ENCODE measurements at regions not wholly inside any gene's neighbourhood (a gene's known extent, or its start where the extent isn't known, plus 50 kb on each side); places are given as distances from the start of the nearest gene placed in this dataset.

GRCh38 chr5:173483160-173483559 is 133.3 kb downstream of the BOD1 start:
- no peak for TF ChIP-seq CREM (CRISPR knock-in tag; IDR thresholded peaks at IDR 0.05)
- no peak for TF ChIP-seq GABPB1 (CRISPR knock-in tag; IDR thresholded peaks at IDR 0.05)
- TF ChIP-seq CTCF (IDR thresholded peaks at IDR 0.05) = no peak
- TF ChIP-seq ATF3 (CRISPR knock-in tag; conservative IDR thresholded peaks at IDR 0.05) = no peak

All from WTC11 (cell line).